Stimulated activated CD8-positive, alpha-beta memory T cell treated with anti-CD3 and anti-CD28 coated beads, Interleukin-4, amount 100 ng/mL, for 4 hours (primary cell): ENCODE measurements at regions not wholly inside any gene's neighbourhood (a gene's known extent, or its start where the extent isn't known, plus 50 kb on each side); places are given as distances from the start of the nearest gene placed in this dataset.
A peak's percentile ranks its signal among the peaks of the same experiment; 100 is the strongest.
"Not testable (repeated sequence)": the region's sequence is repeated elsewhere in the genome, so short reads cannot be mapped to it uniquely, and the experiment has no call there.

ENCODE experiments used
- DNase-seq, 2 donors: peaks; one replicate each; pipeline ENCODE4 v3.0.0-alpha.2; 2020; ENCODE audit warnings: low read depth in 2 of 2, low spot score in 1 of 2

- no peak for DNase-seq
These were observed 87.5 kb upstream of the ARID1B start for GRCh38 chr6:156689656-156690055.

GRCh38 chr6:156688620-156688971 is 88.6 kb upstream of the ARID1B start:
- no peak for DNase-seq

DNA sequence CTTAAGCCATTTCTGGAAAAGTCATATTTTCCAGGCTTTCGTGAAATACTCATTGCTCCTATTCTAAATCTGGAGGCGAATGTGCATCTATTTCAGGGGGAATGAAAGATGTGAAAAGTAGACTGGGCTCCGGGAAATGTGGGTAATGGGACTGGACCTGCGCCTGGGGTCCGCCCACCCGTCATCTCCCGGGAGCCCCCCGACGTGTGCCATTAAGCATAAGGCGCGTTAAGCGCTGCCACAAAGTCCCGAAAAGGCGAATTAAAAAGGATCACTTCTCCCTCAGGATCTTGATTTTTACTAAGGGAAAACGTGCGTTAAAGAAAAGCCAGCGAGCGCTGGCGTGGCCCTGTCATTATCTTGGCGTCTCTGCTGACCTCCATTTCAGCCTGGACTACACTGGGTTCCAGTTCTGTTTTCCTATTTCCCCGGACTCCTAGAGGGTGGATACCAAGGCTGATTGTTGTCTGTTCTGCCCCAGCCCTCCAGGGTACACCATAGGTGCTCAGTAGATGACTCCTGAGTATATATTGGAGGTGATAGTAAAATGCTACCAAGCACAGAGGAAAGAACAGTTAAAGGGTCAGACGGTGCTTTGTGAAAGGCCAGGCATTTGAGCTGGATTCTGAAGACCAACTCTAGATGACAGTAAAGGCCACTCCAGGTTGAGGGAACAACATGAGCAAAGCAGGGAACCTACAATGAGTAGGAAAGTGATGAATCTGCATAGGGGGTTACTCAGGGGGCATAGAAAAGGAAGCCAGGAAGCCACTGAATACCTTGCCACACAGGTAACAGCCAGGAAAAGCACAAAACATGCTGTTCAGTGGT is 89.2 kb upstream of the ARID1B start:
- DNase-seq, result no peak

DNA sequence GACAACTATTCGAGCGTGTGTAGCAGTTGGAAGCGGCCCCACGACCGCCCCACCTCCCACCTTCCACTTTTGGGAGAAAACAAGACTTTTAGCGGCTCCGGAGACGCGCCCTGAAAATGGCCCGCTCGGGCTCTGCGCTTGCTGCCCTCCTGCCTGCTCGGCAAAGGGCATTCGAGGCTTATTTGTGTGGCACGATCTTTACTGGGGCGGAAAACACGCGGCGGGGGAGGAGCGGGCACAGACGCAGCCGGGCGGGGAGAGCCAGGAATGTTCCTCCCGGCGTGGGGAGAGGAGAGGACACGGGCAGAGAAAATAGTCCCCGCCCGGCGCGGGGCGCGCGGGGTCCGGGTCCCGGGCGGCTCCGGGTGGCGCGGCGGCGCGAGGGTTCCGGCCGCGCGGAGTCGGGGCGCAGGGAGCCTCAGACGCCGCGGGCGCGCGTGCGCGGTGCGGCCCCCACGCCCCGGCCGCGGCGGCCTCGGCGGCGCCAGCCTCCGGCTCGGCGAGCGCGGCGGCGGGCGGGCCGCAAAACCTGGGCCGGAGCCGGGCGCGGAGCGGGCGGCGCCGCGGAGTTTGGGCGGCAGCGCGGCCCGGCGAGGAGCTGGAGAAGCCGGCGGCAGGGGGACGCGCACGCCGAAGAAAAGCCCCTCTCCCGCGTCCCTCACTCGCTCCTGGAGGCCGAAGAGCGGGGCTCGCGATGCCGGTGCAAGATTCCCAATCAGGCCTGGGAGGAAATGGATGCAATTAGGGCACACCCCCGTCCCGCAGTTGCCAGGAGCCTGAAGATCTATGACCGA is 90.0 kb upstream of the ARID1B start:
- DNase-seq, result peak; percentile 36 to 60

DNA sequence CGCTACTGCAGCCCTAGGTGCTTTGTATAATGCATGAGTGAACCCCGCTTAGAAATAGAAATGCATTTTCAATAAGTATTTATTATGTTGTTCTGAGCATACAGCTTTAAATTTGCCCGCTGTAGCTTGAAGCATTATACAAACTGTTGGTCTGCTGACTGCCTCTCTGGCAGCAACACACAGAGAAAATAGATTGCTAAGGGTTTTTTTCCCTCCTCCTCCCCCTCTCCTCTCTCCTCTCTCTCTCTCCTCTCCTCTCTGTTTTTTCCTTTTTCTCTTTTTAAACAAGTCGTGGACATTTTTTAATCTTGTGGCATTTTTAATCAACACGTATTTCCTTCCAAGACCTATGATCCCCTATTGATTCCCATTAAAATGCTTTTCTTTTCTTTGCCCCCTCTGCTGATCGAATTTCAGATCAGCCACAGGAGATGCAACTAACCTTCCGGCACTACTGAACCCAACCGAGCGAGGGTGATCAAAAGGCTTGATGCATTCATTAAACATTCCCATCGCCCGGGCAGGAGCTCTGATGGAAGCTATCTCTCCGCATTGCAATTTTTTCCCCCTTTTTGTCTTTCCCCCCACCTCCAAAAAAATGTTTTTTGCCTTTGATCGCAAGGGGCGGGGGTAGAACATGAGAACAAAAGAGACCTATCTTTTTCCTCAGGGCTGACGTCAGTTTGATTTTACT is 90.7 kb upstream of the ARID1B start:
- no peak for DNase-seq

DNA sequence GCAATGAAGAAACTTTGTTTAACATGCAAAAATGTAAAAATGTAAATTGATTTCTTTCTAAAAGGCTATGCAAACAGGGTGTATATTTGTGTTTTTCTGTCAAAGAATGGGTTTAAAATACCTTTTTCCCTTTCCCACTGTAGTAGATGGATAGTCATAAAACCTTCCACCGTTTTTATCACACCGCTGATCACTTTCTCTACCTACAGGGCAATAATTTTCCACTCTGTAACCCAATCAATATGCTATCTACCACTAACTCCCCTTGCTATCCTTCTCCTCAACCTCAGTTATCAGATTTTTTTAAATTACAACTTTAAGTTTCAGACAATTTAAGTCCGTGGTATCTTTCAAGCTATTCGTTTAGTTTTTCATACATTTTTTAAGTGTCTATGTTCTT is 91.4 kb upstream of the ARID1B start:
- no peak for DNase-seq

GRCh38 chr6:156683821-156684220 is 93.4 kb upstream of the ARID1B start:
- DNase-seq, result no peak

DNA sequence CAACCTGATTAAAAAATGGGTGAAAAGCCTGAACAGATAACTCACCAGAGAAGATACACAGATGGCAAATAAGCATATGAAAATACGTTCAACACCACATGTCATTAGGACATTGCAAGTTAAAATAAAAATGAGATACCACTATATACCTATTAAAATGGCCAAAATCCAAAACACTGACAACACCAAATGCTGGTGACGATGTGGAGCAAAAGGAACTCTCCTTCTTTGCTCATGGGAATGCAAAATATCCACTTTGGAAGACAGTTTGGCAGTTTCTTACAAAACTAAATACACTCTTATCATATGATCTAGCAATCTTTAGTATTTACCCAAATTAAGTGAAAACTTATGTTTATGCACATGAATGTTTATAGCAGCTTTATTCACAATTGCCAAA is 100.5 kb upstream of the ARID1B start:
- no peak for DNase-seq

DNA sequence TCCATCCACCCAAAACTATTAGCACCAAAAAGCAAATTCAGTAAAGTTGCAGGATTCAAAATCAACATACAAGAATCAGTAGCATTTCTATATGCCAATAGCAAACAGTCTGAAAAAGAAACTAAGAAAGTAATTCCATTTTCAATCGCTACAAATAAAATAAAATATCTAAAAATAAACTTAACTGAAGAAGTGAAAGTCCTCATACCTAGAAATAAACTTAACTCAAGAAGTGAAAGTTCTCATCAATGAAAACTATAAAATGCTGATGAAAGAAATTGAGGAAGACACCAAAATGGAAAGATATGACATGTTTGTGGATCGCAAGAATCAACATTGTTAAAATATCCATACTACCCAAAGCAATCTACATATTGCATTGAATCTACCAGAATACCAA is 103.0 kb upstream of the ARID1B start:
- DNase-seq, result no peak

GRCh38 chr6:156670097-156670496 is 107.1 kb upstream of the ARID1B start:
- DNase-seq, result not testable (repeated sequence)

- DNase-seq, result peak in 1 of 2 donors; percentile 24
These were observed 115.1 kb upstream of the ARID1B start for GRCh38 chr6:156662025-156662445.

GRCh38 chr6:156660389-156660788 is 116.8 kb upstream of the ARID1B start:
- DNase-seq, result no peak

- DNase-seq, result no peak
These were observed 117.4 kb upstream of the ARID1B start for GRCh38 chr6:156659822-156660198.

- no peak for DNase-seq
These were observed 118.0 kb upstream of the ARID1B start for GRCh38 chr6:156658966-156659821.

DNA sequence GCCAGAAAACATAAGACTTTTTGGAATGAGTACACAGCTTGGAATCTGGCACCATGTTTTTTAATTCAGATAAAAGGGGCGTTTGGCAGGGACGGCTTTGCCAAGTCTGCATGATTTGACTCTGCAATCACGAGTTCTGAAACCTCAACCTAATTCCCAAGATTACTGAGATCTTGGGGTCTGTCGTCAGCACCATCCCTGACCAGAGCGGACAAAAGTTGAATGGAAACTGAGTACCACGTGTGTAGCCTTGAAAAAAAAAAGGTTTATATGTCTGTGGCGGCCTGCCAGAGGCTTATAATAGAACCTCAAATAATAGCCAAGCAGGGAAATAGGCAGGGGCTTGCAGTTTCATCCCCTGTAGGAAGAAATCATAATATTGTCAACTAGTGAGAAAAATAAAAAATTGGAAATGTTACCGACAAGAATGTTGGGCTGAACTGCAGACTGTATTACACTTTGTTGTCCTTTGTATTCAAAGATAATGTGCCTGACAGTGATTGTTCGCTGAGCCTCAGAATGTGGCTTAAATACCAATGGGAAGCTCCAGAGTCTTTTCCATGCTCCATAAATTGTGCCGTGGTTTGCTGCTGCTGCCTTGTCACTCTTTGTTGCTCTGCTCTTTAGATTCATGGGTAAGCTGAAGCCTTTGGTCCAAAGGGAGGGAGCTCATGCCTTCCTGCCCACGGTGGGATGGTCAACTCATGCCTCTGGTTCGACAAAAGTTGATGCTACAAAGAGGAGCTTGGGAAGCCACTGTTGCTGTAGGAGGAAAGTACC is 118.8 kb upstream of the ARID1B start:
- no peak for DNase-seq

- DNase-seq, result no peak
These were observed 119.9 kb upstream of the ARID1B start for GRCh38 chr6:156657296-156657695.

DNA sequence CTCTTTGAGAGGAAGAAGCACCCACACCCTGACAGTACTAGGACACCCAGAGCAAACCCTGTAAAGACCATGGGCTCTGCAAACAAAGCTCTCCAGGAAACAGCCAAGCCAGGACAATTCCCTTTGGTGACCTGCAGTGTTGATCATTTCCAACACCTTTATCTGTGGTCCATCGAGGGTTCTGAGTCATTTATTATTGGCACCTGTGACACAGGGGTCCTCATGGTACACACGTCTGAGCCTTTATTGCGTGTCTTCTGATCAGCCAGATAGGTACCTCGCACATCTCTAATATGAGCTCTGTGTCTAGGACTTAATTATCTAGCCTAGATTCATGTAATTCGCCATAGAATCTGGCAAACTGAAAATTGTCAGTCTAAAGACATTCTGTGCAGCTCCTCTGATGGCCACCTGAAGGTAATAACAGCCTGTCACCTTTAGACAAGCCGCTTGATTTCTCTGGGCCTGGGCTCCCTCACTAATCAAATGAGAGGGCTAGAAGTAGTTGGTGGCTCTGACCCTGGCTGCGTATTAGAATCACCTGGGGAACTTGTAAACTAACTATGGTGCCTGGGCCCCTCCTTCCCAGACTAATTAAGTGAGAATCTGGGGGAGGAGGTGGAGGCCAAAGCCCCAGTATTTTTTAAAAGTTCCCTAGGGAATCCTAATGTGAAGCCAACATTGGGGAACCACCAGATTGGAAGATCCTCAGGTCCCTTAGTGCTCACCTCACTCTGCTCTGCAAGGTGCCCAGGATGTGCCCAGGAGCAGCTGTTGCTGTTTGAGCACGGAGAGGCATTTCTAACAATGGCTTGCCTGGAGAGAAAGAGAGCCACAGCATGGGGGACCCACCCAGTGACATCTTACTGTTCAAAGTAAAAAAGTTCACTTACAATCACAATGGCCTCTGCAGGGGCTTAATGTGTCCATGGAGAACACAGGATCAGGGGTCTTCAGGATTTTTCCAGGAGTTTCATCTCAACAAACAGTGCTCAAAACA is 122.0 kb upstream of the ARID1B start:
- DNase-seq, result no peak

- no peak for DNase-seq
These were observed 124.9 kb upstream of the ARID1B start for GRCh38 chr6:156652231-156652750.

DNA sequence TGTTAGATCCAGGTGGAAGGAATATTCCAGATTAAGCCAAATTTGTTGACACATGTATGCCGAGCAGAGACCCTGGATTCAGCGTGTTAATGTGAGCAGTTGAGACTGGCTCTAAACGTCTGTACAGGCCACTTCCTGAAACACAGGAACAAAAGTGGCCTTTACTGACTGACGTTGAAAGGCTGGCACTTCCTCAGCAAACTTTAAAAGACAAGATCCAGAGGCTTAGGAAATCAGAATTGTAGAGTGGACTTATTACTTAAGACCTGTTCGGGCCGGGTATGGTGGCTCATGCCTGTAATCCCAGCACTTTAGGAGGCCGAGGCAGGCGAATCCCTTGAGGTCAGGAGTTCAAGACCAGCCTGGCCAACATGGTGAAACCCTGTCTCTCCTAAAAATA is 125.7 kb upstream of the ARID1B start:
- DNase-seq, result no peak
